ENCODE measurements at regions not wholly inside any gene's neighbourhood (a gene's known extent, or its start where the extent isn't known, plus 50 kb on each side); places are given as distances from the start of the nearest gene placed in this dataset.
"Not testable (repeated sequence)": the region's sequence is repeated elsewhere in the genome, so short reads cannot be mapped to it uniquely, and the experiment has no call there.

DNA sequence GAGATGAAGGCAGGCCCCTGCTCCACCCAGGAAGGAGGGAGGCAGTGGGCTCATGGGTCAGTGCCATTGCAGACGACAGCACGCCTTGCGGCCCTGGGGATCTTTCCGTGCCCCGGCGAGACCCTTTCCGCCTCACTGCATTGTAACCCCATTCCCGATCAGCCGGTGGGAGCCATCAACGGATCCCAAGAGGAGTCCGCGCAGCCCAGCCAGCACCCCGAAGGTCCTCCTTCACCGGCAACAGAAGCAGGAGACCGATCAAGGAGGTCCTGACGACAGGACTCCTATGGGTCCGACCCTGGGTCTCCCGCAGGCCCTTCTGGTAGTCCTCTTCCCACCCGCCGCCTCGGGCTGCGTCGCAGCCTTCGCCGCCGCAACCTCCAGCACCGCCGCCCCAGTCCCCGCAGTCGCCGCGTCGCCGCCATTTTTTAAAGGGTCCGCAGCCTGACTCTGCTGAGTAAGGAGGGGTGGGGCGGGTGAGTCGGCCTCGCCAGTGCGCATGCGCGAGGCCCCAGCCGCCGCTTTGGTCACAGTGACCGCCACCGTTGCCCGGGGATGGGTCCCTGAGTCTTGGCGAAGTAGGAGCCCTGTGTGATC lies 1417.0 kb upstream of the PCDH10 start:
- not testable (repeated sequence) for H3K4me1 ChIP-seq (ENCODE audit: insufficient read depth, insufficient read length); H3K36me3 ChIP-seq (ENCODE audit: insufficient read depth, insufficient read length, low read length); DNase-seq (ENCODE audit: low read depth, low spot score); H3K9me3 ChIP-seq (ENCODE audit: insufficient read depth, low read length); H3K4me3 ChIP-seq (ENCODE audit: insufficient read length, low read depth); H3K27me3 ChIP-seq (ENCODE audit: insufficient read depth, insufficient read length); H3K9ac ChIP-seq (ENCODE audit: insufficient read length, low read depth)

GRCh38 chr4:131734321-131734720 lies 1414.8 kb upstream of the PCDH10 start:
- H3K36me3 ChIP-seq (ENCODE audit: insufficient read depth, insufficient read length, low read length); H3K27me3 ChIP-seq (ENCODE audit: insufficient read depth, insufficient read length); H3K9ac ChIP-seq (ENCODE audit: insufficient read length, low read depth); H3K4me3 ChIP-seq (ENCODE audit: insufficient read length, low read depth); H3K4me1 ChIP-seq (ENCODE audit: insufficient read depth, insufficient read length); H3K9me3 ChIP-seq (ENCODE audit: insufficient read depth, low read length); DNase-seq (ENCODE audit: low read depth, low spot score): not testable (repeated sequence)

GRCh38 chr4:131734851-131735385 lies 1414.2 kb upstream of the PCDH10 start:
- H3K9ac ChIP-seq (ENCODE audit: insufficient read length, low read depth); H3K27me3 ChIP-seq (ENCODE audit: insufficient read depth, insufficient read length); H3K9me3 ChIP-seq (ENCODE audit: insufficient read depth, low read length); H3K4me3 ChIP-seq (ENCODE audit: insufficient read length, low read depth); H3K36me3 ChIP-seq (ENCODE audit: insufficient read depth, insufficient read length, low read length); DNase-seq (ENCODE audit: low read depth, low spot score); H3K4me1 ChIP-seq (ENCODE audit: insufficient read depth, insufficient read length): not testable (repeated sequence)

DNA sequence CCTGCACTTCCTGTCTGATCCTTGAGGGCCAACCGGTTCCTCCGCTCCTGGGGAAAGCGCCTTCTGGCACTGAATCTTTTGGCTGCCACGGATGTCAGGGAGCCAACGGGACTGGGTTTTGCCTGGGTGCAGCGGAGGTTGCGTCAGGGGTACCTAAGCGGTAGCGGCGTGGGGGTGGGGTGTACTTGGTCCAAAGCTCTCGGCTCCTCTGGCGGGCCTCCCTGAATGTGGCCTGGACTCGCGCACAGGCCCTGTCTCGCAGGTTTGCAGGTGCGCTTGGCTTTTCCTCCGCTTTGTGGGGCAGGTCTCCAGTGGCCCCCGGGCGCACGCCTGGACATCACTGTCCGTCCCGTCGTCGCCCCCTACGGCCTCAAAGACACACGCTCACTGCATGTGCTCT lies 1410.1 kb upstream of the PCDH10 start:
- H3K4me1 ChIP-seq (ENCODE audit: insufficient read depth, insufficient read length); H3K9me3 ChIP-seq (ENCODE audit: insufficient read depth, low read length); H3K27me3 ChIP-seq (ENCODE audit: insufficient read depth, insufficient read length); DNase-seq (ENCODE audit: low read depth, low spot score); H3K4me3 ChIP-seq (ENCODE audit: insufficient read length, low read depth); H3K36me3 ChIP-seq (ENCODE audit: insufficient read depth, insufficient read length, low read length); H3K9ac ChIP-seq (ENCODE audit: insufficient read length, low read depth): not testable (repeated sequence)

DNA sequence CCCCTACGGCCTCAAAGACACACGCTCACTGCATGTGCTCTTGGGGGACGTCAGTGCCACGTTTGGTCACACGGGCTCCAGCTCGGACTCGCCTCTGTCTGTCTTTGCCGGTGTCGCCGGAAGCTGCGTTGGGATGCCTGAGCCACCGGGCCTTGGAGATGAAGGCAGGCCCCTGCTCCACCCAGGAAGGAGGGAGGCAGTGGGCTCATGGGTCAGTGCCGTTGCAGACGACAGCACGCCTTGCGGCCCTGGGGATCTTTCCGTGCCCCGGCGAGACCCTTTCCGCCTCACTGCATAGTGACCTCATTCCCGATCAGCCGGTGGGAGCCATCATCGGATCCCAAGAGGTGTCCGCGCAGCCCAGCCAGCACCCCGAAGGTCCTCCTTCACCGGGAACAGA lies 1407.3 kb upstream of the PCDH10 start:
- not testable (repeated sequence) for H3K9ac ChIP-seq (ENCODE audit: insufficient read length, low read depth); DNase-seq (ENCODE audit: low read depth, low spot score); H3K4me3 ChIP-seq (ENCODE audit: insufficient read length, low read depth); H3K9me3 ChIP-seq (ENCODE audit: insufficient read depth, low read length); H3K4me1 ChIP-seq (ENCODE audit: insufficient read depth, insufficient read length); H3K27me3 ChIP-seq (ENCODE audit: insufficient read depth, insufficient read length); H3K36me3 ChIP-seq (ENCODE audit: insufficient read depth, insufficient read length, low read length)

GRCh38 chr4:131742536-131743205 lies 1406.4 kb upstream of the PCDH10 start:
- H3K9me3 ChIP-seq (ENCODE audit: insufficient read depth, low read length); DNase-seq (ENCODE audit: low read depth, low spot score); H3K4me3 ChIP-seq (ENCODE audit: insufficient read length, low read depth); H3K4me1 ChIP-seq (ENCODE audit: insufficient read depth, insufficient read length); H3K36me3 ChIP-seq (ENCODE audit: insufficient read depth, insufficient read length, low read length); H3K9ac ChIP-seq (ENCODE audit: insufficient read length, low read depth); H3K27me3 ChIP-seq (ENCODE audit: insufficient read depth, insufficient read length): not testable (repeated sequence)

GRCh38 chr4:131743348-131743747 lies 1405.7 kb upstream of the PCDH10 start:
- H3K9ac ChIP-seq (ENCODE audit: insufficient read length, low read depth); H3K27me3 ChIP-seq (ENCODE audit: insufficient read depth, insufficient read length); H3K36me3 ChIP-seq (ENCODE audit: insufficient read depth, insufficient read length, low read length); H3K4me3 ChIP-seq (ENCODE audit: insufficient read length, low read depth); H3K4me1 ChIP-seq (ENCODE audit: insufficient read depth, insufficient read length); DNase-seq (ENCODE audit: low read depth, low spot score); H3K9me3 ChIP-seq (ENCODE audit: insufficient read depth, low read length): not testable (repeated sequence)

DNA sequence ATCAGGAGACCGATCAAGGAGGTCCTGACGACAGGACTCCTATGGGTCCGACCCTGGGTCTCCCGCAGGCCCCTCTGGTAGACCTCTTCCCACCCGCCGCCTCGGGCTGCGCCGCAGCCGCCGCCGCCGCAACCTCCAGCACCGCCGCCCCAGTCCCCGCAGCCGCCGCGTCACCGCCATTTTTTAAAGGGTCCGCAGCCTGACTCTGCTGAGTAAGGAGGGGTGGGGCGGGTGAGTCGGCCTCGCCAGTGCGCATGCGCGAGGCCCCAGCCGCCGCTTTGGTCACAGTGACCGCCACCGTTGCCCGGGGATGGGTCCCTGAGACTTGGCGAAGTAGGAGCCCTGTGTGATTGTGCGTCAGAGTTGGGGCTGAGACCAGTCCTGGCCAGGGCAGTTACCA lies 1401.9 kb upstream of the PCDH10 start:
- not testable (repeated sequence) for H3K4me3 ChIP-seq (ENCODE audit: insufficient read length, low read depth); H3K4me1 ChIP-seq (ENCODE audit: insufficient read depth, insufficient read length); H3K27me3 ChIP-seq (ENCODE audit: insufficient read depth, insufficient read length); H3K36me3 ChIP-seq (ENCODE audit: insufficient read depth, insufficient read length, low read length); DNase-seq (ENCODE audit: low read depth, low spot score); H3K9ac ChIP-seq (ENCODE audit: insufficient read length, low read depth); H3K9me3 ChIP-seq (ENCODE audit: insufficient read depth, low read length)

DNA sequence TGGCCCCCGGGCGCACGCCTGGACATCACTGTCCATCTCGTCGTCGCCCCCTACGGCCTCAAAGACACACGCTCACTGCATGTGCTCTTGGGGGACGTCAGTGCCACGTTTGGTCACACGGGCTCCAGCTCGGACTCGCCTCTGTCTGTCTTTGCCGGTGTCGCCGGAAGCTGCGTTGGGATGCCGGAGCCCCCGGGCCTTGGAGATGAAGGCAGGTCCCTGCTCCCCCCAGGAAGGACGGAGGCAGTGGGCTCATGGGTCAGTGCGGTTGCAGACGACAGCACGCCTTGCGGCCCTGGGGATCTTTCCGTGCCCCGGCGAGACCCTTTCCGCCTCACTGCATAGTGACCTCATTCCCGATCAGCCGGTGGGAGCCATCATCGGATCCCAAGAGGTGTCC lies 1399.9 kb upstream of the PCDH10 start:
- H3K4me3 ChIP-seq (ENCODE audit: insufficient read length, low read depth); H3K9me3 ChIP-seq (ENCODE audit: insufficient read depth, low read length); H3K9ac ChIP-seq (ENCODE audit: insufficient read length, low read depth): not testable (repeated sequence)

DNA sequence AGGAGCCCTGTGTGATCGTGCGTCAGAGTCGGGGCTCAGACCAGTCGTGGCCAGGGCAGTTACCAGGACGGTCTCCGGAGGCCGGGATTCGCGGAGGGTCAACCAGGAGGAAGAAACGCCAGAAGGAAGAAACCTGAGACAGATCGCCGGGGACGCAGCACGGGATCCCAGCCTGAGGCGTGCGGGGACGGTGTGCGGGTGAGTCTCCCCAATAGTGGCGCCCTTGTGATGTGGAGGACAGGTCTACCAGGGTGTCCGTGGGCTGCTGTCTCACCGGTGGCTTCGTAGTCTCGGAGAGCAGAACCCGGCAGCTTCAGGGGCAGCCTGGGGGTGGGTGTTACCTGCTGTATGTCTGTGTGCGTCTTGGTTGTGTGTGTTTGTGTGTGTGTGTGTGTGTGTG lies 1399.1 kb upstream of the PCDH10 start:
- H3K36me3 ChIP-seq (ENCODE audit: insufficient read depth, insufficient read length, low read length); H3K9me3 ChIP-seq (ENCODE audit: insufficient read depth, low read length); H3K27me3 ChIP-seq (ENCODE audit: insufficient read depth, insufficient read length); H3K4me3 ChIP-seq (ENCODE audit: insufficient read length, low read depth); H3K9ac ChIP-seq (ENCODE audit: insufficient read length, low read depth); DNase-seq (ENCODE audit: low read depth, low spot score); H3K4me1 ChIP-seq (ENCODE audit: insufficient read depth, insufficient read length): not testable (repeated sequence)

More for the DNA sequence above, 1399.9 kb upstream of the PCDH10 start:
- not testable (repeated sequence) for H3K36me3 ChIP-seq (ENCODE audit: insufficient read depth, insufficient read length, low read length); DNase-seq (ENCODE audit: low read depth, low spot score); H3K27me3 ChIP-seq (ENCODE audit: insufficient read depth, insufficient read length); H3K4me1 ChIP-seq (ENCODE audit: insufficient read depth, insufficient read length)

DNA sequence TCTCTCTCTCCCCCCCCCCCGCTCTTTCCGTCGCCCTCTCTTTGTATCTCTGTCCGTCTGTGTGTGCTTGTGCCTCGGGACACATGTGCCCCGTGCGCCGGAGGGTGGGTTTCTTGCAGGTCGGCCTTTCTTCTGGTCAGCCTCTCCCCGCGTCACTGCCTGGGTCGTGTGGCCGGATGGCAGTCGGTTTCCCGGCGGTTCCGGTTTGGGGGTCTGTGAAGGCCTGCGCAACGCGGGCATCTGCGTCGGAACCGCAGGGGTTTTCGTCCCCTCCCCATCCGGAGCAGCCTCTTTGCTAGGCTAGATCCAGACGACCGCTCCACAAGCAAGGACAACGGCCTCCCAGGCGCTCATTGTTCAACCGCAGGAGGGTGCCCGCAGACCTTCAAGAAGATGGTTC lies 1398.6 kb upstream of the PCDH10 start:
- not testable (repeated sequence) for DNase-seq (ENCODE audit: low read depth, low spot score)

GRCh38 chr4:131762234-131762633 lies 1386.9 kb upstream of the PCDH10 start:
- DNase-seq (ENCODE audit: low read depth, low spot score); H3K36me3 ChIP-seq (ENCODE audit: insufficient read depth, insufficient read length, low read length); H3K9me3 ChIP-seq (ENCODE audit: insufficient read depth, low read length); H3K4me3 ChIP-seq (ENCODE audit: insufficient read length, low read depth); H3K4me1 ChIP-seq (ENCODE audit: insufficient read depth, insufficient read length); H3K27me3 ChIP-seq (ENCODE audit: insufficient read depth, insufficient read length); H3K9ac ChIP-seq (ENCODE audit: insufficient read length, low read depth): not testable (repeated sequence)

More for the DNA sequence above, 1398.6 kb upstream of the PCDH10 start:
- H3K9me3 ChIP-seq (ENCODE audit: insufficient read depth, low read length); H3K4me1 ChIP-seq (ENCODE audit: insufficient read depth, insufficient read length); H3K4me3 ChIP-seq (ENCODE audit: insufficient read length, low read depth); H3K9ac ChIP-seq (ENCODE audit: insufficient read length, low read depth); H3K36me3 ChIP-seq (ENCODE audit: insufficient read depth, insufficient read length, low read length); H3K27me3 ChIP-seq (ENCODE audit: insufficient read depth, insufficient read length): not testable (repeated sequence)
